Fibroblast of gingiva (primary cell): ENCODE measurements at regions not wholly inside any gene's neighbourhood (a gene's known extent, or its start where the extent isn't known, plus 50 kb on each side); places are given as distances from the start of the nearest gene placed in this dataset.

Source experiments
- DNase-seq: peaks from one replicate; pipeline ENCODE4 v3.0.0-alpha.2; 2011; ENCODE audit warnings: low read depth

- peak; percentile 90 for DNase-seq
Measured at GRCh38 chr2:19235308-19235707, 123.1 kb downstream of the OSR1 start.

- no peak for DNase-seq
Measured at GRCh38 chr2:19232312-19232711, 126.1 kb downstream of the OSR1 start.

GRCh38 chr2:19231625-19232024, 126.8 kb downstream of the OSR1 start:
- DNase-seq: no peak

- no peak for DNase-seq
Measured at GRCh38 chr2:19230626-19231025, 127.8 kb downstream of the OSR1 start.

GRCh38 chr2:19228715-19229114, 129.7 kb downstream of the OSR1 start:
- no peak for DNase-seq

- no peak for DNase-seq
Measured at GRCh38 chr2:19228181-19228593, 130.2 kb downstream of the OSR1 start.

- DNase-seq: no peak
Measured at GRCh38 chr2:19226871-19227270, 131.6 kb downstream of the OSR1 start.

GRCh38 chr2:19226386-19226785, 132.0 kb downstream of the OSR1 start:
- no peak for DNase-seq

GRCh38 chr2:19225931-19226330, 132.5 kb downstream of the OSR1 start:
- no peak for DNase-seq

- DNase-seq: no peak
Measured at GRCh38 chr2:19225126-19225525, 133.3 kb downstream of the OSR1 start.

- DNase-seq: no peak
Measured at GRCh38 chr2:19224486-19224885, 133.9 kb downstream of the OSR1 start.

GRCh38 chr2:19224011-19224410, 134.4 kb downstream of the OSR1 start:
- no peak for DNase-seq

GRCh38 chr2:19219060-19219459, 139.4 kb downstream of the OSR1 start:
- no peak for DNase-seq

GRCh38 chr2:19218166-19218565, 140.3 kb downstream of the OSR1 start:
- DNase-seq: no peak

GRCh38 chr2:19216676-19217602, 141.5 kb downstream of the OSR1 start:
- DNase-seq: peak; percentile 22

GRCh38 chr2:19216238-19216637, 142.2 kb downstream of the OSR1 start:
- DNase-seq: peak; percentile 26

GRCh38 chr2:19214682-19215391, 143.6 kb downstream of the OSR1 start:
- DNase-seq: no peak

- DNase-seq: no peak
Measured at GRCh38 chr2:19209575-19210341, 148.7 kb downstream of the OSR1 start.

- DNase-seq: no peak
Measured at GRCh38 chr2:19208479-19209199, 149.8 kb downstream of the OSR1 start.

GRCh38 chr2:19207452-19207851, 151.0 kb downstream of the OSR1 start:
- no peak for DNase-seq

- DNase-seq: peak; percentile 70
Measured at GRCh38 chr2:19205983-19206533, 152.4 kb downstream of the OSR1 start.
